ENCODE measurements at regions not wholly inside any gene's neighbourhood (a gene's known extent, or its start where the extent isn't known, plus 50 kb on each side); places are given as distances from the start of the nearest gene placed in this dataset.
A peak's percentile ranks its signal among the peaks of the same experiment; 100 is the strongest.

- Histone ChIP-seq H3K9me3 (replicated peaks) (no peaks in the 10 kb centered on the region), H3K36me3 (no peaks in the 10 kb centered on the region), H3K27me3 (replicated peaks) (no peaks in the 10 kb centered on the region), H3K27ac (no peak overlapping the region), H3K4me3 (no peak overlapping the region), H3K4me1 (replicated peaks) (0 out of 2 replicates have a peak, but pooled peaks cover 3% of the 10 kb centered on the region)
- DNase-seq (ENCODE audit: low read depth in 1 of 2, low spot score in 2 of 2): no peak
These were observed 224.7 kb upstream of the MIR17HG start for GRCh38 chr13:91122766-91123165.

GRCh38 chr13:91123456-91124127 lies 223.9 kb upstream of the MIR17HG start:
- DNase-seq (ENCODE audit: low read depth in 1 of 2, low spot score in 2 of 2): no peak
- Histone ChIP-seq H3K4me3 (no peak overlapping the region), H3K9me3 (replicated peaks) (no peaks in the 10 kb centered on the region), H3K36me3 (no peaks in the 10 kb centered on the region), H3K4me1 (replicated peaks) (0 out of 2 replicates have a peak, but pooled peaks cover 3% of the 10 kb centered on the region), H3K27me3 (replicated peaks) (no peaks in the 10 kb centered on the region), H3K27ac (no peak overlapping the region)

GRCh38 chr13:91126806-91127205 lies 220.7 kb upstream of the MIR17HG start:
- H3K4me3 ChIP-seq: no peak overlapping the region
- no peak overlapping the region for H3K27ac ChIP-seq
- no peak for DNase-seq (ENCODE audit: low read depth in 1 of 2, low spot score in 2 of 2)

GRCh38 chr13:91127995-91128394 lies 219.5 kb upstream of the MIR17HG start:
- no peak for DNase-seq (ENCODE audit: low read depth in 1 of 2, low spot score in 2 of 2)
- Histone ChIP-seq H3K27me3 (replicated peaks) (no peaks in the 10 kb centered on the region), H3K4me3 (no peak overlapping the region), H3K36me3 (no peaks in the 10 kb centered on the region), H3K4me1 (replicated peaks) (0 out of 2 replicates have a peak, but pooled peaks cover 3% of the 10 kb centered on the region), H3K27ac (no peak overlapping the region), H3K9me3 (replicated peaks) (no peaks in the 10 kb centered on the region)

More at GRCh38 chr13:91126806-91127205, 220.7 kb upstream of the MIR17HG start:
- no peaks in the 10 kb centered on the region for H3K27me3 ChIP-seq (replicated peaks)
- no peaks in the 10 kb centered on the region for H3K36me3 ChIP-seq
- 0 out of 2 replicates have a peak, but pooled peaks cover 3% of the 10 kb centered on the region for H3K4me1 ChIP-seq (replicated peaks)
- no peaks in the 10 kb centered on the region for H3K9me3 ChIP-seq (replicated peaks)

GRCh38 chr13:91132381-91132780 lies 215.1 kb upstream of the MIR17HG start:
- H3K27ac ChIP-seq: no peak overlapping the region
- no peaks in the 10 kb centered on the region for H3K27me3 ChIP-seq (replicated peaks)
- H3K9me3 ChIP-seq (replicated peaks): no peaks in the 10 kb centered on the region
- no peaks in the 10 kb centered on the region for H3K36me3 ChIP-seq
- H3K4me3 ChIP-seq: no peak overlapping the region
- no peak for DNase-seq (ENCODE audit: low read depth in 1 of 2, low spot score in 2 of 2)
- no peaks in the 10 kb centered on the region for H3K4me1 ChIP-seq (replicated peaks)

GRCh38 chr13:91132786-91133185 lies 214.7 kb upstream of the MIR17HG start:
- no peak for DNase-seq (ENCODE audit: low read depth in 1 of 2, low spot score in 2 of 2)
- H3K9me3 ChIP-seq (replicated peaks): no peaks in the 10 kb centered on the region
- no peak overlapping the region for H3K27ac ChIP-seq

GRCh38 chr13:91133941-91134802 lies 213.3 kb upstream of the MIR17HG start:
- Histone ChIP-seq H3K27me3 (replicated peaks) (no peaks in the 10 kb centered on the region), H3K9me3 (replicated peaks) (no peaks in the 10 kb centered on the region), H3K4me3 (no peak overlapping the region), H3K27ac (no peak overlapping the region), H3K4me1 (replicated peaks) (no peaks in the 10 kb centered on the region), H3K36me3 (no peaks in the 10 kb centered on the region)
- peak in 1 of 2 experiments; percentile 18 for DNase-seq (ENCODE audit: low read depth in 1 of 2, low spot score in 2 of 2)

More at GRCh38 chr13:91132786-91133185, 214.7 kb upstream of the MIR17HG start:
- no peak overlapping the region for H3K4me3 ChIP-seq
- H3K27me3 ChIP-seq (replicated peaks): no peaks in the 10 kb centered on the region
- no peaks in the 10 kb centered on the region for H3K4me1 ChIP-seq (replicated peaks)
- no peaks in the 10 kb centered on the region for H3K36me3 ChIP-seq

GRCh38 chr13:91134803-91135184 lies 212.7 kb upstream of the MIR17HG start:
- no peak overlapping the region for H3K27ac ChIP-seq
- no peaks in the 10 kb centered on the region for H3K4me1 ChIP-seq (replicated peaks)
- no peaks in the 10 kb centered on the region for H3K36me3 ChIP-seq
- H3K9me3 ChIP-seq (replicated peaks): no peaks in the 10 kb centered on the region
- no peak overlapping the region for H3K4me3 ChIP-seq
- H3K27me3 ChIP-seq (replicated peaks): no peaks in the 10 kb centered on the region
- DNase-seq (ENCODE audit: low read depth in 1 of 2, low spot score in 2 of 2): no peak

GRCh38 chr13:91135376-91135775 lies 212.1 kb upstream of the MIR17HG start:
- Histone ChIP-seq H3K27ac (no peak overlapping the region), H3K36me3 (no peaks in the 10 kb centered on the region), H3K4me1 (replicated peaks) (no peaks in the 10 kb centered on the region), H3K4me3 (no peak overlapping the region), H3K9me3 (replicated peaks) (no peaks in the 10 kb centered on the region), H3K27me3 (replicated peaks) (no peaks in the 10 kb centered on the region)
- no peak for DNase-seq (ENCODE audit: low read depth in 1 of 2, low spot score in 2 of 2)

GRCh38 chr13:91135968-91136367 lies 211.5 kb upstream of the MIR17HG start:
- H3K27ac ChIP-seq: no peak overlapping the region
- H3K9me3 ChIP-seq (replicated peaks): no peaks in the 10 kb centered on the region
- no peak overlapping the region for H3K4me3 ChIP-seq
- no peaks in the 10 kb centered on the region for H3K27me3 ChIP-seq (replicated peaks)
- no peaks in the 10 kb centered on the region for H3K4me1 ChIP-seq (replicated peaks)
- H3K36me3 ChIP-seq: no peaks in the 10 kb centered on the region
- no peak for DNase-seq (ENCODE audit: low read depth in 1 of 2, low spot score in 2 of 2)

GRCh38 chr13:91136806-91137205 lies 210.7 kb upstream of the MIR17HG start:
- no peaks in the 10 kb centered on the region for H3K36me3 ChIP-seq
- H3K27me3 ChIP-seq (replicated peaks): no peaks in the 10 kb centered on the region
- no peaks in the 10 kb centered on the region for H3K4me1 ChIP-seq (replicated peaks)
- H3K4me3 ChIP-seq: no peak overlapping the region
- H3K9me3 ChIP-seq (replicated peaks): no peaks in the 10 kb centered on the region
- DNase-seq (ENCODE audit: low read depth in 1 of 2, low spot score in 2 of 2): no peak
- no peak overlapping the region for H3K27ac ChIP-seq

- no peak overlapping the region for H3K27ac ChIP-seq
- H3K4me1 ChIP-seq (replicated peaks): no peaks in the 10 kb centered on the region
- no peak for DNase-seq (ENCODE audit: low read depth in 1 of 2, low spot score in 2 of 2)
- no peaks in the 10 kb centered on the region for H3K27me3 ChIP-seq (replicated peaks)
- no peaks in the 10 kb centered on the region for H3K9me3 ChIP-seq (replicated peaks)
- H3K36me3 ChIP-seq: no peaks in the 10 kb centered on the region
- H3K4me3 ChIP-seq: no peak overlapping the region
These were observed 208.3 kb upstream of the MIR17HG start for GRCh38 chr13:91139232-91139631.

- H3K4me3 ChIP-seq: no peak overlapping the region
- H3K36me3 ChIP-seq: no peaks in the 10 kb centered on the region
- H3K9me3 ChIP-seq (replicated peaks): no peaks in the 10 kb centered on the region
- no peaks in the 10 kb centered on the region for H3K4me1 ChIP-seq (replicated peaks)
- H3K27ac ChIP-seq: no peak overlapping the region
- no peak for DNase-seq (ENCODE audit: low read depth in 1 of 2, low spot score in 2 of 2)
- H3K27me3 ChIP-seq (replicated peaks): no peaks in the 10 kb centered on the region
These were observed 205.9 kb upstream of the MIR17HG start for GRCh38 chr13:91141543-91142061.

- Histone ChIP-seq H3K4me3 (no peak overlapping the region), H3K27ac (no peak overlapping the region), H3K36me3 (no peaks in the 10 kb centered on the region), H3K9me3 (replicated peaks) (no peaks in the 10 kb centered on the region), H3K27me3 (replicated peaks) (no peaks in the 10 kb centered on the region), H3K4me1 (replicated peaks) (no peaks in the 10 kb centered on the region)
- DNase-seq (ENCODE audit: low read depth in 1 of 2, low spot score in 2 of 2): no peak
These were observed 204.9 kb upstream of the MIR17HG start for GRCh38 chr13:91142572-91142971.
